Body of pancreas (tissue), 4 donors: ENCODE measurements at regions not wholly inside any gene's neighbourhood (a gene's known extent, or its start where the extent isn't known, plus 50 kb on each side); places are given as distances from the start of the nearest gene placed in this dataset.

Experiments
- ATAC-seq: fragments of 150-250 bp; one replicate; pipeline ENCODE4 v1.9.1; 2016
- DNase-seq, 4 donors: peaks; one replicate each; pipeline ENCODE4 v3.0.0-alpha.2; 2019
- H3K27ac ChIP-seq, 4 donors: fragments of 200-600 bp; sonication (generic); 1 replicate in 3 of 4; 2 replicates in 1 of 4; pipeline versions ENCODE4 v1.5.1 to v1.6.1; 2016 to 2019; ENCODE audit warnings: mild to moderate bottlenecking in 1 of 4, mixed read lengths in 1 of 4, moderate library complexity in 1 of 4
- H3K27me3 ChIP-seq, 2 donors: fragments of 200-600 bp; sonication (generic); one replicate each; pipeline ENCODE4 v1.6.0; 2016; ENCODE audit warnings: mild to moderate bottlenecking in 1 of 2
- H3K36me3 ChIP-seq, 2 donors: fragments of 200-600 bp; sonication (generic); replicated peaks in 1 of 2; 2 replicates each; pipeline ENCODE4 v1.5.1; 2016; ENCODE audit warnings: low read depth in 2 of 2; ENCODE audit not compliant: insufficient read depth in 1 of 2
- H3K4me1 ChIP-seq: fragments of 200-600 bp; sonication (generic); one replicate; pipeline ENCODE4 v1.6.0; 2016
- H3K4me3 ChIP-seq, 2 donors: fragments of 200-600 bp; sonication (generic); 1 replicate in 1 of 2; 2 replicates in 1 of 2; pipeline ENCODE4 v1.5.1; 2016 to 2019
- H3K9me3 ChIP-seq, 3 donors: fragments of 200-600 bp; sonication (generic); 1 replicate in 2 of 3; 2 replicates in 1 of 3; pipeline ENCODE4 v1.5.1; 2016
- CTCF ChIP-seq, 7 experiments: fragments of 450-650 bp in 4 of 7; fragments of 200-600 bp in 3 of 7; sonication (generic) in 3 of 7; IDR thresholded peaks; one replicate each; pipeline ENCODE4 v1.5.1; 2016 to 2019; ENCODE audit warnings: antibody characterized with exemption in 7 of 7
- POLR2A ChIP-seq, 3 donors: fragments of 450-650 bp; IDR thresholded peaks; one replicate each; pipeline ENCODE4 v1.6.1; 2016; ENCODE audit warnings: antibody characterized with exemption in 3 of 3, mild to moderate bottlenecking in 2 of 3
- WGBS, 2 donors: methylation state at CpG; one replicate each; pipeline ENCODE4 v1.1.5; 2017; 5-methylcytosine and 5-hydroxymethylcytosine counted together
- intact Hi-C: fragments of 100-400 bp; cut with DNase I; formaldehyde crosslinking; loops from one replicate; pipeline ENCODE4 v1.15.1; 2023

- ATAC-seq = no peak
Measured at GRCh38 chr9:31065691-31066090, 1318.8 kb upstream of the ACO1 start.

GRCh38 chr9:31067418-31067817 is 1317.0 kb upstream of the ACO1 start:
- Histone ChIP-seq H3K9me3 (no peaks in the 10 kb centered on the region), H3K36me3 (no peaks in the 10 kb centered on the region), H3K27ac (no peak overlapping the region), H3K4me1 (no peaks in the 10 kb centered on the region), H3K27me3 (no peaks in the 10 kb centered on the region), H3K4me3 (no peak overlapping the region)
- intact Hi-C loops = no loop called here
- no peak for TF ChIP-seq POLR2A (IDR thresholded peaks at IDR 0.05)
- 26 to 37% methylated on average over 2 of the region's 2 CpGs for WGBS, 2 donors
- ATAC-seq (no peak), DNase-seq (no peak)

More at GRCh38 chr9:31065691-31066090, 1318.8 kb upstream of the ACO1 start:
- H3K27ac ChIP-seq = no peak overlapping the region
- H3K27me3 ChIP-seq = no peaks in the 10 kb centered on the region
- no peaks in the 10 kb centered on the region for H3K36me3 ChIP-seq
- intact Hi-C loops = no loop called here
- DNase-seq = no peak
- H3K4me1 ChIP-seq = no peaks in the 10 kb centered on the region
- H3K9me3 ChIP-seq = no peaks in the 10 kb centered on the region
- no peak for TF ChIP-seq POLR2A (IDR thresholded peaks at IDR 0.05)
- no peak for TF ChIP-seq CTCF (IDR thresholded peaks at IDR 0.05)
- H3K4me3 ChIP-seq = no peak overlapping the region
- 70 to 83% methylated on average over 3 of the region's 3 CpGs for WGBS, 2 donors

- H3K4me3 ChIP-seq = no peak overlapping the region
- intact Hi-C loops = no loop called here
- DNase-seq = no peak
- 78 to 80% methylated on average over 4 to 15 of the region's 23 CpGs for WGBS, 2 donors
- no peaks in the 10 kb centered on the region for H3K4me1 ChIP-seq
- H3K36me3 ChIP-seq = no peaks in the 10 kb centered on the region
- no peak for TF ChIP-seq POLR2A (IDR thresholded peaks at IDR 0.05)
- TF ChIP-seq CTCF (IDR thresholded peaks at IDR 0.05) = no peak
- H3K27me3 ChIP-seq = no peaks in the 10 kb centered on the region
- no peaks in the 10 kb centered on the region for H3K9me3 ChIP-seq
- H3K27ac ChIP-seq = no peak overlapping the region
- ATAC-seq = no peak
Measured at GRCh38 chr9:31071606-31072286, 1312.7 kb upstream of the ACO1 start.

GRCh38 chr9:31078175-31078574 is 1306.3 kb upstream of the ACO1 start:
- WGBS, 2 donors = 62 to 70% methylated on average over 2 of the region's 2 CpGs
- H3K9me3 ChIP-seq = no peaks in the 10 kb centered on the region
- H3K4me1 ChIP-seq = no peaks in the 10 kb centered on the region
- H3K27me3 ChIP-seq = no peaks in the 10 kb centered on the region
- DNase-seq = no peak
- H3K4me3 ChIP-seq = no peak overlapping the region
- intact Hi-C loops = no loop called here
- no peak for ATAC-seq
- H3K27ac ChIP-seq = no peak overlapping the region
- H3K36me3 ChIP-seq = no peaks in the 10 kb centered on the region
- TF ChIP-seq POLR2A (IDR thresholded peaks at IDR 0.05) (no peak), CTCF (IDR thresholded peaks at IDR 0.05) (no peak)

GRCh38 chr9:31084350-31084749 is 1300.1 kb upstream of the ACO1 start:
- Histone ChIP-seq H3K4me3 (no peak overlapping the region), H3K4me1 (no peaks in the 10 kb centered on the region), H3K27ac (no peak overlapping the region), H3K9me3 (no peaks in the 10 kb centered on the region), H3K36me3 (no peaks in the 10 kb centered on the region), H3K27me3 (no peaks in the 10 kb centered on the region)
- no peak for ATAC-seq
- DNase-seq = no peak
- TF ChIP-seq POLR2A (IDR thresholded peaks at IDR 0.05) (no peak), CTCF (IDR thresholded peaks at IDR 0.05) (no peak)
- 36 to 53% methylated on average over 4 of the region's 4 CpGs for WGBS, 2 donors
- intact Hi-C loops = no loop called here
